Fibroblast of skin of left quadriceps (primary cell): ENCODE measurements at regions not wholly inside any gene's neighbourhood (a gene's known extent, or its start where the extent isn't known, plus 50 kb on each side); places are given as distances from the start of the nearest gene placed in this dataset.
A peak's percentile ranks its signal among the peaks of the same experiment; 100 is the strongest.

ENCODE experiments used
- DNase-seq, 2 experiments: peaks; one replicate each; pipeline ENCODE4 v3.0.0-alpha.2; 2013; ENCODE audit warnings: low read depth in 2 of 2

DNA sequence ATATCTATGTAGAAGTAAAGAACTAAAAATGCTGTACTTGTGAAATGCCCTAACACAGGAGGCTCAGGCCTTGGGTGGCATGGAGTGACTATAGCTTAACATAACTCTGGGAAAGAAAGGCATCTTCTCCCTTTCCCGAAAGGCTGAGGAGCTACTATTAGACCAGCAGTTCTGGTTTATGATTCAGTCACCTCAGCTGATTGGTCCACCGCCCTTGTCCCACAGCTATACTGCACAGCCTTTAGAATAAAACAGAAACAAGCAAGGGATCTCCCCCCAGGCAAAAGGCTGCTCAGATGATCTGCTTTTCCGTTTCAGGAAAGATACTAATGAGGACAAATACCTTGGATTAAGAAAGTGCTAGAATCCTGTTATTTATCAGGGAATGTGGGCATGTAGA is 171.3 kb downstream of the SNCA start:
- DNase-seq = no peak

DNA sequence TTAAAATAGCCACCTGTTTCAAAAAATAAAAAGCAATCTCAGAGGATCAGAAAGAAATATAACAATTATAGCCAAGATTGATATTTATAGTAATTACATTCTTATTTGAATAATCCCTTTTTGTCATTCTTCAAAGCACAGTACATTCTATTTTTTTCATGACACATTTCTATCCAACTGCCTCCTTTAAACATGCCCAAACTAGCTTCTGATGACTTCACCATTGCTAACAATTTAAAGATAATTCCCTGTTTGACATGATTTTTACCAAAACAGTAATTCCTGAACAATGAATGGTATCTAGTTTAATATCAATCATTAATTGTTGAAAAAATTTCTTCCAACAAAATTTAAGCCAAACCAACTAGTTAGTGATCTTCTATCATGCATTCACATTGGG is 172.4 kb downstream of the SNCA start:
- DNase-seq = no peak

DNA sequence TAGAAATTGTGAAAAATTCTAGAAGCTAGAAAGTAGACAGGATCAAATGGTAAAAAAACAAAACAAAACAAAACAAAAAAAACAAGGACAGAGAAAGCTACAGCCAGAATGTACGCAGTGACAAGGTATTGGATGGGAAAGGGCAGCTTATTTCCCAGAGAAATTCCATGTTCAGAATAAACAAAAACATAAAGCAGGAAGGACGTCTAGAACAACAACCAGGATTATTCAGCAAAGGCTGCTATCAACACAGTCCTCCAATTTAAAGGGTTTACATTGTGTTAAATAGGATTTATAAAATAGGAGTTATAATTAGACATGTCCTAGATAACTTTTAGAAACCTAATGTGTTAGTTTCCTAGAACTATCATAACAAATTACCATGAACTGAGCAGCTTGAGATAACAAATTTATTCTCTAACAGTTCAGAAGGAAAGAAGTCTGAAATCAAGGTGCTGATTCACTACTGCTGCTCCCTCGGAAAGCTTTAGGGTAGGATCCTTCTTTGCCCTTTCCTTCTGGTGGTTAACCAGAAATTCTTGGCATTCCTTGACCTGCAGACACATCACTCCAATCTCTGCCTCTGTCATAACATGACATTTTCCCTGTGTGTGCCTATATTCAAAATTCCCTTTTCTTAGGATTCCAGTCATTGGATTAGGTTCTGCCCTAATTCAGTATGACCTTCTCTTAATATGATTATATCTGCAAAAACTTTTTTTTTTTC is 175.6 kb downstream of the SNCA start:
- DNase-seq = peak; percentile 24 to 35

DNA sequence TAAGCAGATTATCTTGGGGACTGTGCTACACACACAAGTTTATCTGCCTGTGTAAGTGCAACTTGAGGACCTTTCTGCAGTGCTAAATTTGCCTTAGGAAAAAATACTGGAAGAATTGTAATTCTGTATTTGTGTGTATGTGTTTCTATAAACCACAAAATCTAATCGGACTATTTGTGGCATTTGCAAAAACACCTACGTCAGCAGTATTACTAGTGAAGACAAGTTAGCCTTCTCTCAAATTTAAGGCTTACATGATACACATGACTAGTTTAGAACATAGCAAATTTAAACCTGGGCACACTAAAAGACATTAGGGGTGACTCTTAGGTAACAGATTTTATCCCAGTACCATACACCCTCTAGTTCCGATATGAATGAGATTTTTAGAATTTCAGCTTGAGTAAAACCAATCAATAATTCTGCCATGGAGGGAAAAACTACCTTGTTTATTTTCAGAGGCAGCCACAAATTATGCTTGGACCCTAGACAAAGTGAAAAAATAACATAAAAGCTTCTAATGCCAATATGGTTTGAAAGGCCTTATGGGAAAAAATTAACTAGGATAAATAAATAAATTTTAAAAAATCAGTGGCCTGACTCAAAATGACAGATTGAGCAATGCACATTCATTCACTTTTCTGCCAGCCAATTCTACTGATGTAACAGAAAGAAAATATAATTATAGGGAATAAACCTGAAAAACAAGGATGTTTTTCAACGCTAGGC is 176.4 kb downstream of the SNCA start:
- DNase-seq = no peak

DNA sequence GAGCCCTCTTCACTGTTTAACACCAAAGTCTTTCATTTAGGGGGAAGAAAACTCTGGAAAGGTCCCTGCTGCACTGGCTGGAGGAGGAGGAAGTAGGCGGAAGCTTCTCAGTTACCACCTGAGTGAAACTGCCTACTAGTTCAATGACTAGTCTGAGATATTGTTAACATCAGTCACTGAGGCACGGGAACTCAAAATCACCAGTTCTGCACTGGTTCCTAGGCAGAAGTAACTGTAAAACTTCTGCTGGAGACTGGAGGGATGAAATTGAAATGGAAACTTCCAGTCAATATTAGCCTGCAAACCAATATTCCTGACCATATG is 178.3 kb downstream of the SNCA start:
- DNase-seq = no peak

DNA sequence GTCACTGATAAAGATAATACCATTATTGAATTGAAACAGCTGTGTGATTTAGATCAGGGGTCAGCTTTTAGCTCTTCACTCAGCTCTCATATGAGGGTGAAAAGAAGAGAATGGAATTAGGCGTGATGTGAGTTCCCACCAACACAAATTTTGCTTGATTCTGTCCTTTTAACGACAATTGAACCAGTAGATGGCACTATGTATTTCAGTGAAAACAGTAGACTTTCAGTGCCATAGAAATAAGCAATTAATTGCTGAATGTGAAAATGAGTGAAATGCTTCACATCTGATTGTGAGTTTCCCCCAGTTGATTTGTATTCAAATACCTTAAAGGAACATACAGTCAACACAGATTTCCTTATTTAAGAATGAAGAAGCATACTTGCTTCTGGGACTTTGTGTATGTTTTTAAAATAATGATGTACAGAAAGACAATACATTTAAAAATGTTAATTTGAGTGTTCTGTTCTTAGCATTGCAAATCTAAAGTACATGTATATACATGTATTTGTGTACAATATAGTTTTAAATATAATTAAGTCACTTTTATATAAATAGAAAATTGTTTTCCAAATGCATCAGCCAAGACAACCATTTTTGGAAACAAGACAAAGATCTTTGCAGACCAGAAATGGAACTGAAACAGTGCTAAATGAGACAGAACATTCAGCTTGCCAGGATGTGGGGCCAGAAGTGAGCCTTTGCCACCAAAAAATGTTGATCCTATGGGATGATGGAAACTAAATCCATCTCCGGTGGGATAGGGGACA is 178.8 kb downstream of the SNCA start:
- DNase-seq = peak; percentile 7 to 12

DNA sequence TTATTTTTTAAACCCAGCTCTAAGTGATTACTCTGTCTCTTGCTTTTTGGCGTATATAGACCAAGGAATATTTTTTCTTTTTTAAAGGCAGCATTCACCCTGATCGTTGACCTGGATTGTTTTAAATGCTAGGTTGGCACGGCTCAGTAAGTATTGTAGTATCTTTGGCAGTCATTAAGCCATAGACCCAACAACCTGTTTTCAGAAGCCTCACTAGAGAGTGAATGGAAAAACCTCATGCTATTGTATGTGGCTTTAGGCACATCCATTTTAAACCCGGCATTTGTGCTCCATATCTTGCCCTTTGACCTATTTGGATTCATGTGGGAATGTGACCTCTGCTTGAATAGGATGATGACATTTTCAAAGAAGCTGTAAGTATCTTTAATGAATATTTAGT is 183.9 kb downstream of the SNCA start:
- DNase-seq = no peak

DNA sequence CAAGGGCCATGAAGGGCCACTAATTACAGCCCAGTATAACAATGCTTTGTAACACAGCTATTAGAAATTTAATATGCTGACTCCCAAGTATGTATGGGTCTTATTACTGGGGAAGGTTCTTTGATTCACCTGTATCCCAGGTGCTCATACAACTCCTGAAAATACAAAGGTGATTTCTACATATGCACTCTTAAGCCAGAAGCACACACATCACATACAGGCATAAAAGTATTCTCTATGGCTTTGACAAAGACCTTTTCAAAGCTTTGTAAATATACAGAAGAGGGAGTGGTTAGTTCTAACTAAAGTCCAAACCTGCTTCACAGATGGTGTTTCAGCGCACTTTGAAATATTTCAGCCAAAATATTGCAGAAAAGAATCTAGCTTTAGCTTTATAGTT is 191.5 kb downstream of the SNCA start:
- no peak for DNase-seq

DNA sequence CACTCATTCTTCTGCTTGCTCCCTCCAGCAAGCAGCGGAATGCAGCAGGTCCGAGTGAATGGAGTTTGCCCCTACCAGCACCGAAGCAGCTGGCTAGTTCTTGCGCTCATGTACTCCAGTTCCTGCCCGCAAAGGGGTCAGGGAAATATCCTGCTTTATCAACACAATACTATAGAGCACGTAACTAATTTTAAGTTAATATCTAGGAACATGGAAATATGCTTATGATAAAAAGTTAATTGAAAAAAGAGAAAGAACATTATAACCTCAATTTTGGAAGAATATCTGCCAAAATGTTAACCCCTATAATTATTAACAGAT is 195.6 kb downstream of the SNCA start:
- DNase-seq = no peak

DNA sequence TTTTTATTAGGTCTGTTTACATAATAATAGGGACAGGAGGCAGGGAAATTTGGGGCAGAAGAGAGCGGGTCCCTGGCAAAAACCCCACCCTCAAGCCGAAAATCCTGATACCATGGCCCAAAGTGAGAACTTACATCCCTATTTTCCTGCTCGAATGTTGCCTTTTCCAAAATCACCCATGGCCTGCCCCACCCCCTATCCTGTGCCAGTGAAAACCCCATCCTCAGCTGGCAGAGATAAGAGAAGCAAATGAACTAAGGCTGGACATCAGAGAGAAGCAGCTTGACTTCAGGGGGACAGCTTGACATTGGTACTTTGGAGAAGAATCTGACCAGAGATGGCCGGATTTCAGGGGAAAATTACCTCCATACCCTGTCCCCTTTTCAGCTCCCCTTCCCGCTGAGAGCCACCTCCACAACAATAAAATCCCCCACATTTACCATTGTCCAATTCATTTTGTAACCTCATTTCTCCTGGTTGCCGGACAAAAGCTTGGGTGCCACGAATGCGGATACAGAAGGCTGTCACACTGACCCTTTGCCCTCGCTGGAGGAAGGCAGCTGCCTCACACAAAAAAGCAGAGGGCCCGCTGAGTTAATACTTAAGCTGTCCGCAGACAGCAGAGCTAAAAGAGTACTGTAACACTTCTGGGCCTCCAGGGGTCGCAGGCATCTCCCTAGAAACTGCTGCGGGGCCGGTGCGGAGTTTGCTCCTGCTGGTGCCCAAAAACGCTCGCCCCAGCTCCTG is 196.2 kb downstream of the SNCA start:
- peak; percentile 16 to 33 for DNase-seq

DNA sequence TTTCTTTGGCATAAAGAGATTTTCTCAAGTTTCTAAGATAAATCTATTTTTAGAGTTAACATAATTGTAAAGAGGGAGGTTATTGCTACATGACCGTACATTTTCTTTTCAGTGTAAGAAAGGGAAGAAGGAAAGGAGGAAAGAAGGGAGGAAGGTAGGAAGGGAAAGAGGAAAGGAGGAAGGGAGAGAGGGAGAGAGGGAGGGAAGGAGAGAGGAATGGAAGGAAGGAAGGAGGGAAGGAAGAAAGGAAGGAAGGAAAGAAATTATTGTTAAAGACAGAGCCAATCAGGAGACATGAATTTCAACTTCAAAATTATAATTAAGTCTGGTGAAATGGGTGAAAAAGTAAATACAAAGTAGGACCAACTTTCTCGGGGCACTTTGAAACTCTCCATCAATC is 197.6 kb downstream of the SNCA start:
- no peak for DNase-seq

DNA sequence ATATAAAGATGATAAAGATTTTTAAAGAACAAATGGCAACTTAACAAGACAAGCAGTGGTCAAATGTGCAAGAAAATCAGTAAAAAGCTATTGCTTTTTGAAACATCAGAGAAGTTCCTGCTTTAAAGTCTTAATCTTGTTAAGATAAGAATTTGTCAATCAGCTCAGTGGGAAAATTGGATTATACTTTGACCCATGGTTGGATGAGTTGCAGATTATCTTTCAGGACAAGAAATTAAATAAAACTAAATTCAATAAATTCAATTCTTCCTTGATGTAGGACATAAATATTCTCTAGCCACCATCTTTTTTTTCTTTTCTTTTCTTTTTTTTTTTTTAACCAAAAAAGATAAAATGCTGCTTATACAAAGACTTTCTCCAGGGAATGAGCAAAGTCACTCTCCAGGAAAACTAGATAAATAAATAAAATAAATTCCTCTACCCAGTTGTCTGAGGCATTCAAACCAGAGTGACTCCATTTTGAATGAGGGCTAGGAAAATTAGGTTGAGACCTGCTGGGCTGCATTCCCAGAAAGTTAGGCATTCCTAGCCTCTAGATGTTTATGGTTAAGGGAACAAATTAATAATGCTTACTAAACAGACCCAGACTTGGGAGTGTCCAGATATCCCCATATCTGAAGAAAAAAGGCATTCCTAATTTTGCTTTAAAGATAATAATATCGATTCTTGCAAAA is 211.2 kb downstream of the SNCA start:
- no peak for DNase-seq

DNA sequence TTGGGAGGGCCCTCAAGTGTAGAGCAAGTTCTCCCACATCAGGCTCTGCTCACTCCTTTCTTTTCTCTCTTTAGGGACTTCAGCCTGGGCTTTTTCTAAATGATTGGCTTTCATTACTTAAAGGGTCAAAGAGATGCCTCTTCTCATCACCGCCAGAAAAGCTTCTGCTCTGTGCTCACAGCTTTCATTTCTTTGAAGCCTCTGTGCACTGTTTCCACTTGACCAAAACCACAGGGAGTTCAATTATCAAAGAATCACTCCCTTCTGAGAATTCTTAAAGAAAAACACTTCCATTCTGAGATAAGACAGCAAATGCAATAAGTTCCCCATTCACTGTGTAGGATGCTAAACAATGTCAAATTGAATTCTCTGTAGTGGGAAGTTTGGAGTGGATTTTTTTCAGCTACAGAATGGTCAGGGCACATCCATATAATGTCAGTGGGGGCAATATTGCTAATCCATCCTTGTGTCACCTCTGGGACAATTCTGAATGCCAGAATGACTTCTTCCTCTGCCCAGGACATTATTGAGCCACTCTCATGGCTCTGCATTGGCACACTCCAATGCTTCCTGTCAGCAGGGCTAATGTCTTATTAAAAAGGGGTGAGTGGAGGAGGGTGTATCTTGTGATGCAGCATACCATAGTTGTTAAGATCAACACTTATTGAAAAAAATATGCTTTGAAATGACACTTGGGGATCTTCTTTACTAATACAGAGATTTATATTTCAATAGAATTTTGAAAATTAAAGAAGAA is 217.6 kb downstream of the SNCA start:
- no peak for DNase-seq

DNA sequence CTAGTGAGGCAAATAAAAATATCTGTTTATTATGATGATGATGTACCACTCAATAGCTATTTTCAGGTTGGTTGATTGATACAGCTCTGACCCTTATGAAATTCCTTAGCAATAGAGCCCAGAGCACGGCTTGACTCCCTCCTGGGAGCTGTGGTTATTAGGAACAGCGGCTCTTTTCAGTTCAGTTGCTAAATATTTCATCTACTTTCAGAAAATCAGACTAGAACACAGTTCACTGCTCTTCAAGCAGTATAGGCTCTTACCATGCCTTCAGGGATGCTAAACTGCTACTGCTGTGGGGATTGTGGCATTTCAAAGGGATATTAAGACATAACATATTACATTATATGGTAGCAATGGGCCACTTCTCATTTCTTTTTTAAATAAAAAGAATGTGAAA is 218.8 kb downstream of the SNCA start:
- DNase-seq = no peak

DNA sequence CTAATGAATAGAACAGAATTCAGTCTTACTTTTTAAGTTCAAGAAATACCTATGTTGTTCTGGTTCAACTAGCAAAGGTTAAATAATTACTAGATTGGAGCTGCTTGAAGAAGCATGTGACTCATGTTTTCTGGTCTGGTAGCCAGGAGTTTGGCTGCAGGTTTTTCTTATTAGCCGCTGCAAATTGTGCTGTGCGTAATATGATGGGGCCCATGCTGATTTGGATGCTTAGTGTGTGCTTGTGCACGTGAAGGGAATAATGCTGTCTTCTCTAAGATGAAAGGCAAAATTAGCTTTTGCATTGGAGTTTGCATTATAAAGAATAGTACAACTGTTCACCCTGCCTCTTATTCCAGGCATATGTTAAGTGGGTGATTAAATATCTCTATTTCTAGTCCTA is 219.6 kb downstream of the SNCA start:
- no peak for DNase-seq

DNA sequence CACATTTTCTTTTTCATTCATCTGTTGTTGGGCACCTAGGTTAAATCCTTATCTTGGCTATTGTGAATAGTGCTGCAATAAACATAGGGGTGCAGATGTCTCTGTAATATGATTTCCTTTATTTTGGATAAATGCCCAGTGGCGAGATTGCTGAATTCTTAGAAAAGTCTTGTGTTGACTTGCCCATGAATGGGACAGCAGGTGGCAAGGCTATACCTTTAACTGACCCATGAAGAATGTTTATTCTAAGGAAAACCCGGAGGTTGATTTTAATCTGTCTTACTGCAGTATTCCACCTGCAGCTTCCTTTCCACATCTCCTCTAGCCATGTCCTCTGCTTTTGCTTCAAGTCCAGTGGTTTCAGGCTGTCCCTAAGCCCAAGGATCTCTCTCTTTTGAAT is 220.6 kb downstream of the SNCA start:
- no peak for DNase-seq

DNA sequence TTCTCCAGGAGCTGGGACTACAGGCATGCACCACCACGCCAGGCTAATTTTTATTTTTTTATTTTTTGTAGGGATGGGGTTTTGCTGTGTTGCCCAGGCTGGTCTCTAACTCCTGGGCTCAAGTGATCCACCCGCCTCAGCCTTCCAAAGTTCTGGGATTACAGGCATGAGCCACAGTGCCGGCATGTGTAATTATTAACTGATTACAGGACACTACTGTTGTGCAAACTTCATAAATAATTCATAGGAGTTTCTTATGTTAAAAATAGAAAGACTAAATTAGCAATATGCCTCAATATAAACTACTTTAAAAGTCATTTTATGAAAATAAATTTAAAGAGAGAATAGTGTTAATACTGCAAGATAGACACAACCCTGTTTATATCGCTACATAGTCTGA is 221.9 kb downstream of the SNCA start:
- no peak for DNase-seq

DNA sequence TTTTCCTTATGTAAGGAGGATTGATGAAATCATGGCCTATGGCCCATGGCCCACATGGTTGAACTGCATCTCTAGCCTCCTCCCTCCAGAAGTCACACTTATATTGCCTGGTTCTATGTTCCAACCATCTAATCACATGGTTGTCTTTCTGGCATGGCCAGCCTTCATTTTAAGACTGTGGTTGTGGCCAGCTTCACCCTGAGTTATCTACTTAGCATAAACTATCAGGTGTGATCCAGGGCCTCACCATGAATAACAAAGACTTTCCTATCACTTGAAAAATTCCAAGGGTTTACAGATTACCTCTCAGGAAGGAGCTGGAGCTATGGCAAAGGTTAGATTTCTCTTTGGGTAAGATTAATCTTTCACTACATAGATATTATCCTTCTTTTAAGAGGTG is 222.8 kb downstream of the SNCA start:
- DNase-seq = no peak

DNA sequence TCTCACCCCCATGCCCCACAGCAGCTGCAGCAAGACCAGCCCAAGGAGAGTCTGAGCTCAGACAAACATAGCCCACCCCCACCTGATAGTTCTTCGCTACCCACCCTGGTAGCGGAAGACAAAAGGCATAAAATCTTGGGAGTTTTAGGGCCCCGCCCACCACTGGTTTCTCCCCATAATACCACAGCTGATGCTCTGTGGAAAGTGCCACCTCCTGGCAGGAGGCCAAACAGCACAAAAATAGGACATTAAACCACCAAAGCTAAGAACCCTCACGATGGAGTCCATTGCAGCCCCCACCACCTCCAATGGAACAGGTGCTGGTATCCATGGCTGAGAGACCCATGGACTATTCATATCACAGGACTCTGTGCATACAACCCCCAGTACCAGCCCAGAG is 226.7 kb downstream of the SNCA start:
- no peak for DNase-seq

DNA sequence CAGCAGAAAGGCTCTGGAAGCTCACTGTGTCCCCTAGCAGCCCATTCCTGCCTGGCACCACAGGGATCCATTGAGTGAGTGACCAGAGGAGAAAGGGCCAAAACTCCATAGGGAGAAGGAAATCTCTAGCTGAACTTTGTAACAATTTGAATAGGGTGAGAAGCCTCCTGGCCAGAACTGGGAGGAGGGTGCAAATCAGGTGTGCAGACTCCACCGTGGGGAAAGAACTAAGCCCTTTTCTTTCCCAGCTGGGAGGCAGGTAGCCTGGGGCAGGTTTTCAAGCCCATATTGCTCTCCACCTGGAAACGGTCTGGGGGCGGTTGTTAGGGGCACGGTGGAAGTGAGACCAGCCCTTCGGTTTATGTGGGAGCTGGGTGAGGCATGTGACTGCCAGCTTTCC is 227.2 kb downstream of the SNCA start:
- no peak for DNase-seq

DNA sequence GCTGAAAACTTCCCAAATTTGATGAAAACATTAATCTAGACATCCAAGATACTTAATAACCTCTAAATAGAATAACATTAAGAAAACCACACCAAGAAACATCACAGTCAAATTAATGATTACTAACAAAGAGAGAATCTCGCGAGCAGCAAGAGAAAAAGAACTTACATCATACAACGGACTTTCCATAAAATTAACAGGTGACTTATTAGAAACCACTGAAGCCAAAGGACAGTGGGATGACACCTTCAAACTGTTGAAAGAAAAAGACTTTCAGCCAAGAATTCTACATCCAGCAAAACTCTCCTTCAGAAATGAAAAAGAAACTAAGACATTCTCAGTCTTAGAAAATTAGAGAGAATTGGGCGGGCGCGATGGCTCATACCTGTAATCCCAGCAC is 232.0 kb downstream of the SNCA start:
- DNase-seq = no peak
